LNCaP clone FGC (cell line): ENCODE measurements at regions not wholly inside any gene's neighbourhood (a gene's known extent, or its start where the extent isn't known, plus 50 kb on each side); places are given as distances from the start of the nearest gene placed in this dataset.

Experiments used
- DNase-seq: peaks from one replicate; pipeline ENCODE4 v3.0.0-alpha.2; 2011; ENCODE audit warnings: low read depth
- H3K4me3 ChIP-seq: 2 replicates; pipeline ENCODE4 v1.5.1; 2011; ENCODE audit warnings: mild to moderate bottlenecking, low read depth, low read length, control low read depth
- CTCF ChIP-seq: IDR thresholded peaks from 2 replicates; pipeline ENCODE4 v1.5.1; 2012; ENCODE audit warnings: mild to moderate bottlenecking; ENCODE audit not compliant: control insufficient read depth, insufficient read depth; ENCODE audit errors: extremely low read depth

GRCh38 chr5:67431191-67431590 lies 234.6 kb upstream of the CD180 start:
- no peak for DNase-seq
- TF ChIP-seq CTCF = no peak
- H3K4me3 ChIP-seq = no peak overlapping the region

GRCh38 chr5:67427850-67428298 lies 231.3 kb upstream of the CD180 start:
- no peak for DNase-seq
- TF ChIP-seq CTCF = no peak
- H3K4me3 ChIP-seq = no peak overlapping the region

DNA sequence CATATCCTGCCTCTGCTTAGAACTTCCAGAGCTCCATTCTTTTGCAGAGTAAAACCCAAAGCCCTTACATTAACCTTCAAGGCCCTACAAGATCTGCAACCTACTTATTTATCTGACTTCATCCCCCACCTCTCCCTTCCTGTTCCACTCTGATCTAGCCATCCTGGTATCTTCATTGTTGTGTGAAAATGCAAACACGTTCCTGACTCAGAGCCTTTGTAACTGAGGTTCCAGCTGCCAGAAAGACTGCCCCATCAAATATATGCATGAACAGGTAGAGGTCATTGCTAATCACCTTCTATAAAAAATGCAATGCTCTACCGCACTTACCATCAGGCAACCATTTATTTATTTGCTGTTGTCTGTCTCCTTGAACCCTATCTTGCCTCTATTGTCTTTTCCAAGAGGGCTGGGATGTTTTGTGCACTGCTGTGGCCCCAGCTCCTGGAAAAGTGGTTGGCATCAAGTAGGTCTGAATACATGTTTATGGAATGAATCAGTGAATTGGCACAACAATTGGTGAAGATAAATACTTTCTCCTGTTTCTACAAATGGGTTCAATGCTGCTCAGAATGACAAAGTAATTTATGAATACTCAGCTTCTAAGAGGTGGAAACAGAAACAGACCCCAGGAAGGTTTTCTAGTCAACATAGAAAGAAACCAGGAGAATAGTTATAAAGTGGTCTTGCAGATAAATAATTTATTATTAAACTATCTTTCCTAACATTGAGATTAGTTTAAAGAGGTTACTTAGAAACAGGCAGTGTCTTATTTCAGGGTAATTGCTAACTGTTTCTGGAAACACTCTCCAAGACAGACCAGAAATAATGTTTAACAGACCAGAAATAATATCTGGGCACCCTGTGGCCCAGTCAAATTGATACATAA lies 230.6 kb upstream of the CD180 start:
- DNase-seq = no peak
- no peak overlapping the region for H3K4me3 ChIP-seq
- no peak for TF ChIP-seq CTCF

GRCh38 chr5:67425514-67425913 lies 228.9 kb upstream of the CD180 start:
- DNase-seq = no peak
- H3K4me3 ChIP-seq = no peak overlapping the region
- no peak for TF ChIP-seq CTCF

- DNase-seq = no peak
- no peak for TF ChIP-seq CTCF
- H3K4me3 ChIP-seq = no peak overlapping the region
These were observed 221.2 kb upstream of the CD180 start for GRCh38 chr5:67417839-67418238.

- no peak overlapping the region for H3K4me3 ChIP-seq
- DNase-seq = no peak
- no peak for TF ChIP-seq CTCF
These were observed 220.4 kb upstream of the CD180 start for GRCh38 chr5:67416986-67417385.
